Activated naive CD8-positive, alpha-beta T cell treated with anti-CD3 and anti-CD28 coated beads, Interleukin-2, amount 50 U/mL, for 24 hours (primary cell): ENCODE measurements at regions not wholly inside any gene's neighbourhood (a gene's known extent, or its start where the extent isn't known, plus 50 kb on each side); places are given as distances from the start of the nearest gene placed in this dataset.
"Not testable (repeated sequence)": the region's sequence is repeated elsewhere in the genome, so short reads cannot be mapped to it uniquely, and the experiment has no call there.

Source experiments
- ATAC-seq: fragments of 150-1000 bp; cut with Tn5 transposase; one replicate; pipeline ENCODE4 v1.10.0; 2021
- DNase-seq: peaks from one replicate; pipeline ENCODE4 v3.0.0; 2021
- H3K27ac Mint-ChIP-seq: one replicate; pipeline ENCODE4 v1.8.0; 2021; ENCODE audit warnings: mild to moderate bottlenecking, mixed read lengths
- H3K27me3 Mint-ChIP-seq: one replicate; pipeline ENCODE4 v1.8.0; 2021; ENCODE audit warnings: mixed read lengths
- H3K36me3 Mint-ChIP-seq: one replicate; pipeline ENCODE4 v1.8.0; 2021; ENCODE audit warnings: low read depth, mixed read lengths
- H3K4me1 Mint-ChIP-seq: one replicate; pipeline ENCODE4 v1.8.0; 2021; ENCODE audit warnings: mixed read lengths
- H3K4me3 Mint-ChIP-seq: one replicate; pipeline ENCODE4 v1.8.0; 2021; ENCODE audit warnings: mild to moderate bottlenecking, moderate library complexity, mixed read lengths
- H3K9me3 Mint-ChIP-seq: one replicate; pipeline ENCODE4 v1.8.0; 2021; ENCODE audit warnings: mixed read lengths

GRCh38 chr10:83551190-83551589 lies 588.1 kb upstream of the GHITM start:
- not testable (repeated sequence) for DNase-seq, H3K27ac Mint-ChIP-seq, ATAC-seq, H3K27me3 Mint-ChIP-seq, H3K9me3 Mint-ChIP-seq, H3K36me3 Mint-ChIP-seq, H3K4me1 Mint-ChIP-seq, H3K4me3 Mint-ChIP-seq

- no peaks in the 10 kb centered on the region for H3K4me1 Mint-ChIP-seq
- ATAC-seq = no peak
- H3K36me3 Mint-ChIP-seq = no peaks in the 10 kb centered on the region
- no peak for DNase-seq
- peaks cover 4% of the 10 kb centered on the region for H3K9me3 Mint-ChIP-seq
- H3K27ac Mint-ChIP-seq = no peak overlapping the region
- no peaks in the 10 kb centered on the region for H3K27me3 Mint-ChIP-seq
- no peak overlapping the region for H3K4me3 Mint-ChIP-seq
Measured at GRCh38 chr10:83553366-83553765, 585.9 kb upstream of the GHITM start.

- Mint-ChIP-seq H3K36me3 (no peaks in the 10 kb centered on the region), H3K4me3 (no peak overlapping the region), H3K27ac (no peak overlapping the region), H3K4me1 (no peaks in the 10 kb centered on the region), H3K27me3 (no peaks in the 10 kb centered on the region), H3K9me3 (peaks cover 4% of the 10 kb centered on the region)
- DNase-seq = no peak
- no peak for ATAC-seq
Measured at GRCh38 chr10:83555264-83555663, 584.0 kb upstream of the GHITM start.

GRCh38 chr10:83562381-83562780 lies 576.9 kb upstream of the GHITM start:
- DNase-seq = no peak
- H3K9me3 Mint-ChIP-seq = no peaks in the 10 kb centered on the region
- no peak overlapping the region for H3K27ac Mint-ChIP-seq

GRCh38 chr10:83564889-83565588 lies 574.3 kb upstream of the GHITM start:
- no peak overlapping the region for H3K4me3 Mint-ChIP-seq
- ATAC-seq = no peak
- no peak overlapping the region for H3K27ac Mint-ChIP-seq
- DNase-seq = no peak
- H3K27me3 Mint-ChIP-seq = no peaks in the 10 kb centered on the region
- H3K4me1 Mint-ChIP-seq = no peaks in the 10 kb centered on the region
- H3K36me3 Mint-ChIP-seq = no peaks in the 10 kb centered on the region
- no peaks in the 10 kb centered on the region for H3K9me3 Mint-ChIP-seq

More at GRCh38 chr10:83562381-83562780, 576.9 kb upstream of the GHITM start:
- no peak for ATAC-seq
- H3K36me3 Mint-ChIP-seq = no peaks in the 10 kb centered on the region
- H3K4me3 Mint-ChIP-seq = no peak overlapping the region
- H3K4me1 Mint-ChIP-seq = no peaks in the 10 kb centered on the region
- H3K27me3 Mint-ChIP-seq = no peaks in the 10 kb centered on the region

- Mint-ChIP-seq H3K27ac (no peak overlapping the region), H3K9me3 (peaks cover under 1% of the 10 kb centered on the region), H3K27me3 (no peaks in the 10 kb centered on the region), H3K36me3 (no peaks in the 10 kb centered on the region), H3K4me3 (no peak overlapping the region), H3K4me1 (no peaks in the 10 kb centered on the region)
- ATAC-seq (no peak), DNase-seq (no peak)
Measured at GRCh38 chr10:83572036-83572435, 567.3 kb upstream of the GHITM start.

- DNase-seq (no peak), ATAC-seq (no peak)
- H3K27me3 Mint-ChIP-seq = no peaks in the 10 kb centered on the region
- H3K9me3 Mint-ChIP-seq = peaks cover 9% of the 10 kb centered on the region
- no peak overlapping the region for H3K4me3 Mint-ChIP-seq
- H3K36me3 Mint-ChIP-seq = no peaks in the 10 kb centered on the region
- no peak overlapping the region for H3K27ac Mint-ChIP-seq
- no peaks in the 10 kb centered on the region for H3K4me1 Mint-ChIP-seq
Measured at GRCh38 chr10:83574770-83575169, 564.5 kb upstream of the GHITM start.

GRCh38 chr10:83577421-83577820 lies 561.9 kb upstream of the GHITM start:
- no peak for DNase-seq
- H3K27ac Mint-ChIP-seq = no peak overlapping the region
- no peaks in the 10 kb centered on the region for H3K36me3 Mint-ChIP-seq
- no peak overlapping the region for H3K4me3 Mint-ChIP-seq
- H3K9me3 Mint-ChIP-seq = peaks cover 9% of the 10 kb centered on the region
- no peak for ATAC-seq
- H3K4me1 Mint-ChIP-seq = no peaks in the 10 kb centered on the region
- no peaks in the 10 kb centered on the region for H3K27me3 Mint-ChIP-seq

GRCh38 chr10:83580373-83581012 lies 558.8 kb upstream of the GHITM start:
- Mint-ChIP-seq H3K27me3 (no peaks in the 10 kb centered on the region), H3K9me3 (peaks cover 9% of the 10 kb centered on the region), H3K4me1 (no peaks in the 10 kb centered on the region), H3K4me3 (no peak overlapping the region), H3K27ac (no peak overlapping the region), H3K36me3 (no peaks in the 10 kb centered on the region)
- no peak for ATAC-seq
- DNase-seq = no peak

- Mint-ChIP-seq H3K4me3 (no peak overlapping the region), H3K27me3 (no peaks in the 10 kb centered on the region), H3K27ac (no peak overlapping the region), H3K9me3 (peaks cover 3% of the 10 kb centered on the region), H3K4me1 (no peaks in the 10 kb centered on the region), H3K36me3 (no peaks in the 10 kb centered on the region)
- ATAC-seq = no peak
- no peak for DNase-seq
Measured at GRCh38 chr10:83582407-83583095, 556.8 kb upstream of the GHITM start.

GRCh38 chr10:83585686-83586085 lies 553.6 kb upstream of the GHITM start:
- no peak overlapping the region for H3K4me3 Mint-ChIP-seq
- no peak overlapping the region for H3K27ac Mint-ChIP-seq
- ATAC-seq (no peak), DNase-seq (no peak)
- no peaks in the 10 kb centered on the region for H3K27me3 Mint-ChIP-seq
- no peaks in the 10 kb centered on the region for H3K4me1 Mint-ChIP-seq
- peaks cover 3% of the 10 kb centered on the region for H3K9me3 Mint-ChIP-seq
- no peaks in the 10 kb centered on the region for H3K36me3 Mint-ChIP-seq

GRCh38 chr10:83592337-83592935 lies 546.9 kb upstream of the GHITM start:
- H3K9me3 Mint-ChIP-seq = peaks cover 26% of the 10 kb centered on the region
- DNase-seq = no peak

GRCh38 chr10:83603708-83604107 lies 535.6 kb upstream of the GHITM start:
- Mint-ChIP-seq H3K27ac (no peak overlapping the region), H3K4me1 (no peaks in the 10 kb centered on the region), H3K27me3 (no peaks in the 10 kb centered on the region), H3K9me3 (peaks cover 15% of the 10 kb centered on the region), H3K36me3 (no peaks in the 10 kb centered on the region), H3K4me3 (no peak overlapping the region)
- ATAC-seq (peak; percentile 68), DNase-seq (no peak)

More at GRCh38 chr10:83592337-83592935, 546.9 kb upstream of the GHITM start:
- H3K27me3 Mint-ChIP-seq = no peaks in the 10 kb centered on the region
- H3K36me3 Mint-ChIP-seq = no peaks in the 10 kb centered on the region
- no peak for ATAC-seq
- no peaks in the 10 kb centered on the region for H3K4me1 Mint-ChIP-seq
- no peak overlapping the region for H3K27ac Mint-ChIP-seq
- H3K4me3 Mint-ChIP-seq = no peak overlapping the region

- H3K27ac Mint-ChIP-seq = no peak overlapping the region
- no peaks in the 10 kb centered on the region for H3K36me3 Mint-ChIP-seq
- no peaks in the 10 kb centered on the region for H3K27me3 Mint-ChIP-seq
- no peaks in the 10 kb centered on the region for H3K4me1 Mint-ChIP-seq
- peaks cover 11% of the 10 kb centered on the region for H3K9me3 Mint-ChIP-seq
- H3K4me3 Mint-ChIP-seq = no peak overlapping the region
- no peak for ATAC-seq
- DNase-seq = no peak
Measured at GRCh38 chr10:83605783-83606630, 533.3 kb upstream of the GHITM start.
